Fibroblast of villous mesenchyme (primary cell): ENCODE measurements at regions not wholly inside any gene's neighbourhood (a gene's known extent, or its start where the extent isn't known, plus 50 kb on each side); places are given as distances from the start of the nearest gene placed in this dataset.

Source experiments
- DNase-seq: peaks from one replicate; pipeline ENCODE4 v3.0.0-alpha.2; 2010; ENCODE audit warnings: low read depth
- H3K4me3 ChIP-seq: 2 replicates; pipeline ENCODE4 v1.5.1; 2011; ENCODE audit warnings: low read depth, mild to moderate bottlenecking, low read length
- TF ChIP-seq, protein P1 (sequence below): IDR thresholded peaks from 2 replicates; pipeline ENCODE4 v1.5.1; 2012; ENCODE audit warnings: low read depth, mild to moderate bottlenecking, low read length; ENCODE audit not compliant: insufficient read depth

DNA sequence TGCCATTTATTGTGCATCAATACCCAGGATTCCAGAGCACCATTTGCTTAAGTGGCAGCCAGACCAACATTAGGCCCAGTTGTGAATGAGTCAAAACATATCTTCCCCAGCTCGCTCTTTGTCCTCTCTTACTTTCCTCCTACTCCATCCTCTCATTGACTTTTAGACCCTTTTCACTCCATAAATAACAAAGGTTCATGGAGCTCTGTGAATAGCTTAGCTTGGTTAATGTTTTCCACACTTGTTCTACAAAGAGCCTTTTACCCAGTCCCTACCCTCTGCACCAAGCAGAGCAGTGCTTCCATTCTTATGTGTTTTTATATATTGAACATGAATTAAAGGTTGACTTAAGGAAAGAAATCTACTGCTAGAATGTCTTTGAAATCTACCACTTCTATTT is 625.8 kb upstream of the FANCL start:
- TF ChIP-seq, protein P1, sequence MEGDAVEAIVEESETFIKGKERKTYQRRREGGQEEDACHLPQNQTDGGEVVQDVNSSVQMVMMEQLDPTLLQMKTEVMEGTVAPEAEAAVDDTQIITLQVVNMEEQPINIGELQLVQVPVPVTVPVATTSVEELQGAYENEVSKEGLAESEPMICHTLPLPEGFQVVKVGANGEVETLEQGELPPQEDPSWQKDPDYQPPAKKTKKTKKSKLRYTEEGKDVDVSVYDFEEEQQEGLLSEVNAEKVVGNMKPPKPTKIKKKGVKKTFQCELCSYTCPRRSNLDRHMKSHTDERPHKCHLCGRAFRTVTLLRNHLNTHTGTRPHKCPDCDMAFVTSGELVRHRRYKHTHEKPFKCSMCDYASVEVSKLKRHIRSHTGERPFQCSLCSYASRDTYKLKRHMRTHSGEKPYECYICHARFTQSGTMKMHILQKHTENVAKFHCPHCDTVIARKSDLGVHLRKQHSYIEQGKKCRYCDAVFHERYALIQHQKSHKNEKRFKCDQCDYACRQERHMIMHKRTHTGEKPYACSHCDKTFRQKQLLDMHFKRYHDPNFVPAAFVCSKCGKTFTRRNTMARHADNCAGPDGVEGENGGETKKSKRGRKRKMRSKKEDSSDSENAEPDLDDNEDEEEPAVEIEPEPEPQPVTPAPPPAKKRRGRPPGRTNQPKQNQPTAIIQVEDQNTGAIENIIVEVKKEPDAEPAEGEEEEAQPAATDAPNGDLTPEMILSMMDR, result no peak
- DNase-seq, result no peak
- no peak overlapping the region for H3K4me3 ChIP-seq

DNA sequence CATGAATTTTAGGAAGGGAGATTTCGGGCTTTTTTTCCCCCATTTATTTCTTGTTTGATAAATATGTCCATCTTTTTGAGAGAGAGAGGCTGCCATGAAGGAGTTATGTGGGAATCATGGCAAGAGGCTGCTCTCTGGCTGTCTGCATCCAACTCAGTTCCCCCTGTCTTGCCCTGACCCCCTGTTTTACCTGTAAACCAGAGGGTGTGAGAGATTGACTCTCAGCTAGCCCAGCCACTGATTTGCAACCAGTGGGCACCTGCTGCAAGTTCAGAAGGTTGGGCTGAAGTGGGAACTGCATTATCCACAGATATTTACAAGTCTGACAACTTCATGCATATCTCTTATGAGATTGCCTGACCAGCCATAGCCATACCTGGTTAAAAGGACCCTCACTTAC is 625.4 kb upstream of the FANCL start:
- TF ChIP-seq, protein P1, result no peak
- no peak for DNase-seq
- H3K4me3 ChIP-seq, result no peak overlapping the region

DNA sequence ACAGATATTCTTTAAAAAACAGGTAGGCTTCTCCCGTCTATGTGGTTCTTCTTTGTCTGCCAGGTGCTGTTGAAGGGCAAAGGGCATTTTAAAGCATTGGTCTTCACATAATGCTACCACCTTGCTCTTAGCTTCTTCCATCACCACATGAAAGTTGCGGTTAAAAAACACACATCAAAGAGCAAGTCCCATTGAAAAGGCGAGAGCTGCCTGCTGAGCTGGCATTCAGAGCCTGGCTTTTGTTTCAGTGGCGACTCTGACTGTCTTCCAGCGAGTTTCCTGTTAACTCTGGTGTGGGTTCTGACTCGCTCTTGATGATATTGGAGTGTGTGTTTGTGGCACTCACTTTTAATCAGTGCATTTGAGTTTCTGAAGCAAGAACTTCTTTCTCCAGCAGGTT is 624.9 kb upstream of the FANCL start:
- no peak overlapping the region for H3K4me3 ChIP-seq
- DNase-seq, result no peak
- TF ChIP-seq, protein P1, result no peak

DNA sequence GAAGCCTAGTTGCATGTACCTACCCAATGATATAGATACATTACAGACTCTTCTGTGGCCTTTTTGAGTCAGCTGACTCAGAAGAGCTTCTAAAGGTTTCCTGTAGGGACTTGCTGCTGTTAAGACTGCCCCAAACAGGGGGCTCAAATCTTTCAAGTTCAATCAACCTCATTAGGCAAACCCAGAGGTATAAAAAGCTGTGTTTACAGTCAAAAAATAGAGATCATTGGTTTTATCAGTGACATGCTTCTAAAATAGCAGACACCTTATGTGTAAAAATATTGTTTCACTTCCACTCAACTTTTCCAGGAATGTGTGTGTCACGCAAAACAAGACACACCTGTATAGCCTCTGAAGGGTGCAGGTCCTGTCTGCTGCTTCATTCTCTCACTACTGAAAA is 624.3 kb upstream of the FANCL start:
- H3K4me3 ChIP-seq, result no peak overlapping the region

DNA sequence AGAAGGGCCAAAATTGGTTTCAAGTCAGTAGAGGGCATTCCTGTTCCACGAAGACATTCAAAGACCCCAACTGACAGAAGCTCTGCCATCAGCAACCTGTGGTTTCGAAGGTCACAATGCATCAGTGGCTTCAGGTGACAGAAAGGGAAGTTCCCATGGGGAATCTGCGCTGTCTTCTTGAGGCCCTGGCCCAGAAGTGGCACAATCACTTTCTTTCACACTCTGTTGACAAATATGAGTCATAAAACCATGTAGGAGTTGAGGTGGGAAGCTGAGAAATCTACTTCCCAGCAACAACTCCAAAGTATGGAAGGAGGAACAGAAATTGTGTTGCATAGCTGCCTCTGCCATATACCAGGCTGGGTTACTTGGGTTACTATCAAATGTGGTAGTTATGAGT is 621.1 kb upstream of the FANCL start:
- no peak overlapping the region for H3K4me3 ChIP-seq
- DNase-seq, result no peak
- TF ChIP-seq, protein P1, result no peak

More for the DNA sequence above, 624.3 kb upstream of the FANCL start:
- DNase-seq, result no peak
- TF ChIP-seq, protein P1, result no peak

DNA sequence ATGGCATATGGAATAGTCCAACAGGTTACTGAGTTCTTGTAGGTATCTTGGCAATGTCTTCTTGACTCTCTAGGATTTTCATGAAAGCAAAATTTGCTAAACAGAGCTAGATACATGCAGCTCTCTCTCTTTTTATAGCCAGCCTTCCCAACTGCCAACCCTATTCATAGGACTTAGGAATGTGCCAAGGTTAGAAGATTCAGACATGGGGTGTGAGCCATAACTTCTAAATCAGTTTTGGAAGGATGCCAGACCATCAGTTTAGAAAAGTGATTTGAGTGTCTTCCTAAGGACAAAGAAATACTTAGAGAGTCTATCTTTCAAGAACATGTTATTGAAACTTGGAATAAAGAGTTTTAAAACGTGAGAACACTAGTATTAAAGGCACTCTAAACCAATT is 619.5 kb upstream of the FANCL start:
- DNase-seq, result no peak
- TF ChIP-seq, protein P1, result no peak
- no peak overlapping the region for H3K4me3 ChIP-seq

DNA sequence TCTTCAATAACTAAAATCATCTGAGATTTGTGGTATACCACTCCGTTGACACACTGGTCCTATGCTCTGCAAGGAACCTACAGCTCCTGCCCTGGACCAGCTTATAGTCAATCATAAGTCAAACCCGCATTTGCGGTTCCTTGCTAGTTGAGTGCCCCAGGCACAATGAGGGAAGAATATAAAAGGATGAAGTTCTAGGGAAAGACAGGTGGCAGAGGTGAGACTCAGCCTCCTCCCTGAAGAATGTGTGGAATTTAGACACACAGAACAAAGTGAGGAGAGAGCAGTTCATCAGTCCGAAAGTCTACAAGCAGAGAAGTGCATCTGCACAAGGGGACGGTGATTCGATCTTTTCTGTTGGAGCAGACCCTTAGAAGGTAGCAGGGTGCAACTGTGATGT is 615.0 kb upstream of the FANCL start:
- H3K4me3 ChIP-seq, result no peak overlapping the region
- DNase-seq, result no peak
- TF ChIP-seq, protein P1, result no peak
